Hematopoietic multipotent progenitor cell (in vitro differentiated cells): ENCODE measurements at regions not wholly inside any gene's neighbourhood (a gene's known extent, or its start where the extent isn't known, plus 50 kb on each side); places are given as distances from the start of the nearest gene placed in this dataset.

Source experiments
- DNase-seq, 3 donors: peaks; one replicate each; pipeline ENCODE4 v3.0.0-alpha.2; 2011 to 2015; ENCODE audit warnings: low read depth in 2 of 3, low spot score in 2 of 3

GRCh38 chr3:154776549-154777225, 303.4 kb upstream of the MME start:
- no peak for DNase-seq

DNA sequence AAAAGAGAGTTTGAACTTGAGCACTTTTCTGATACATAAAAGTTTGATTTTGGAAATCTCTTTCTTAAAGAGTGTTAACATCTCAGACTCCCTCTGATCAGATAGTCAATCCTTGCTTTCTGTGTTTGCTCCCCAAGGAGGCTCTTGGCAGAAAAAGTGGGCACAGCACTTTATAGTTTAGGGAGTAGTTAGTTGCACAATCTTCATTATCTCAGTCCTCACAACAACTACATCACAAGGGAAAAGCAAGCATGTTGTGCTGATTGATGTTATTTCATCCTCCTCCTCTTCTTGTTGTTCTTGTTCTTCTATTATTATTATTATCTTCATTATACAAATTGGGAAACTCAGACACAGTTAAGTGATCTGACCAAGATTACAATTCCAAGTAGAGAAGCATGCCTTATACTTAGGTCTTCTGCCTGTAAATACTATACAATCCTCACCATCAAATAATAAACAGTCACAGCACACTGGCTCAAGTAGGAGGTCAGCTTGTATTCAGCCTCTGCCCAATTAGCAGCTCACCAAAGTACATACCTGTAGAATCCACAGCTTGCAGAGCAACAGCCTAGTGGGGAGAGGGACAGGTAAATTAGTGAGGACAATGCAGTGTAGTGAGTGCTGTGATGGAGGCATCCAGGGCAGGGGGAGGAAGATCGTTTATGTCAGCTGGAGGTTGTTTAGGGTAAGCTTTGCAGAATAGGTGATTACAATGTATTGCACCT, 304.1 kb upstream of the MME start:
- no peak for DNase-seq

DNA sequence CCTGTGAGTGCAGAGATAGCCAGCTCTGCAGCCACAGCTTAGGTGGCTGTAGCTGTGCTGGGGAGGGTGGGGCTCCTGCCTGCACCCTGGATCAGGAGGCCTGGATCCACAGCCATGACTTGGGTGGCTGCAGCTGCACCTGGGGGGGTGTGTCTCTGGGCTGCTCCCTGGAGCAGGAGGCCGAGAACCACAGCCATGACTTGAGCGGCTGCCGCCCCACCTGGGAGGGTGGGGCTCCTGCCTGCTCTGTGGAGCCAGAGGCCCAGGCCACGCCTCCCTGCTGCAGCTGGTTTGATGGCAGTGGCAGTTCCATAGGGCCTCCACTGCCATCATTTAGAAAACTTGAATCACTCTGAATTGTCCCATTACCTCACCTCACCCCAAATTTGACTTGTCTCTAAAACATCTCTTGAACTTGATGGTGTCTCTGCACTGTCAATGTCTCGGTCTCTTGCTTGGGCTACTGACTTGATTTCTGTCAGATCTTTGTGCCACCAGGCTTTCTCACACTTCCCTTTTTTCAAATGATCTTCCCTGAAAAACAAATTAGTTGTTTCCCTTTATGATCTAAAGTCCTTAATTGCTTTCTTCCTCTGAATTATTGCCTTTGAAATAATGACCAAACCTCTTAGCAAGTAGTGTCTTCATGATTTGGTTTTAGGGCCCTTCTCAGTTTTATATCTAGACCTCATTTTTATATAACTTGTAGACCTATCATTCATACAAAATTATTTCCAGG, 313.2 kb upstream of the MME start:
- DNase-seq: peak in 1 of 3 donors; percentile 25

DNA sequence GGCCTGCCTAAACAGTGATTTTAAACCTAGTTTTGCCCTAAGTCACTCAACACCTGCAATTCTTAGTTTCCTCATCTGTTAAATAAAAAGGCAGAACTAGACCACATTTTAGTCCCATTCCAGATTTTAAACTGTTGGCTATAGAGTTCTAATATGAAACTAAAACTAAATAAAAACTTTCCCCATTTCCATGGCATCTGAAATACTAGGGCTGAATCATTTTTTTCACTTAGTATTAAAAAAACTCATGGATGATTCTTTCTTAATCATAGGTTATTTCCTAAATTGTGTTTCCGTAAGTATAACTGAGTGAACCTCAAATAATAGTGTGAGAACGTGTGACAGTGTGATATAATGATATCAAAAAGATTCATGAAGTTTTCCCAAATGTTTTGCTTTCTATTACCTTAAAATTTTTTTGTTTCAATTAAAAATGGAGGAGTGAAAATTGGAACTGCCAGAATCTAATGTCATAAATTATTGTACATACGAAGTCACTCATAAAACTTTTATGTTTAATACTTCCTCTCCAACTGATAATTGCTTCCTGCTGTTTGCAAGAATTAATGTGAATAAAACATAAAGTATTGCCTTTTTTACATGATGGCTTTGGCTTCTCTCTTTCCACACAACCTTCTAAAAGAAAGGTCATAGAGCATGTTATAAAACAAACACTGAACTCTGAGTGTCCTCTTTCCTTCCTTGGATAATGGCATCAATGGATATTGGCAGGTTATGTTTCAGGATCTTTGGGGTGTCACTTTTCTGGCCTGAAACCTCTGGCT, 315.1 kb upstream of the MME start:
- DNase-seq: peak in 1 of 3 donors; percentile 12

GRCh38 chr3:154762486-154762885, 317.6 kb upstream of the MME start:
- DNase-seq: no peak

- DNase-seq: no peak
Observed at GRCh38 chr3:154759966-154760365, 320.2 kb upstream of the MME start.

DNA sequence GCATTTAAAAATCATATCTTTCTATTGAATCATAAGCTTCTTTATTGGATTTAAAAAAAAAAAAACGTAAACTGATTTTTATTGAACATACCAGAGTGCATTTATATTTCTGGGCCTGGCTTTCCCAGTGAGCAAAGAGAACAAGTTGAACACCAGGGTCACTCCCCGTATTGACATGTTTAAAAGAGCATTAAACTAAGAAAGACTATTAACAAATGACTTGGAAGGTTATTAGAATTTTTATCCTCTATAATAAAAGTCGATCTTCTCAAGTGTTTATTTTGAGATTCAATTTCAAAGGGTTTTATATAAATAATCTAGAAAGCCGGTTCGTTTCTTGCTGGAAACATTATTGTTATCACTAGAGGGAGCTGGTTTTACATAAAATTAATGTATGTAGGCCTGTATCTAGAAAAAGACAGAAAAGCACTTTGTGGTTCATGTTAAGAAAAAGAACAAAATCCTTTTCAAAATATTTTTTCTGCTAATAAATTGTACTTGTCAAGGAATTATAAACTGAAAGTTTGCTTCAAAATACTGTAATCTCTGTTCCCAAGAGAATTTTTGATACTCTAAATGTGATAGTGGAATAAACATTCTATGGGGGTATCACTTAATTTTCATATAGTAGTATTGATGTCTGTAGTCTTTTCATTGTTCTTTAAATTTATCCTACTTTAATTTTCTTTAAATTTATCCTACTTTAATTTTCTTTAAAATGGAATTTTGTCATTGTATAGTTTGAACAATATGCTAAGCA, 321.8 kb upstream of the MME start:
- peak in 2 of 3 donors; percentile 9 to 62 for DNase-seq

DNA sequence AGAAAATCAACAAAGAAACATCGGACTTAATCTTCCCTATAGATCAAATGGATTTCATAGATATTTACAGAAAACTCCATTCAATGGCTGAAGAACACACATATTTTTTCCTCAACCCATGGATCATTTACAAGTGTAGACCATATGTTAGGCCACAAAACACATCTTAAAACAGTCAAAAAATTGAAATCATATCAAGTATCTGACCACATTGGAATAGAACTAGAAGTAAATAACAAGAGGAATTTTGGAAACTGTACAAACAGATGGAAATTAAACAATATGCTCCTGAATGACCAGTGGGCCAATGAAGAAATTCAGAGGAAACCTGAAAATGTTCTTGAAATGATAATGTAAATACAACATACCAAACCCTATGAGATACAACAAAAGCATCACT, 323.1 kb upstream of the GPR149 start:
- DNase-seq: no peak

DNA sequence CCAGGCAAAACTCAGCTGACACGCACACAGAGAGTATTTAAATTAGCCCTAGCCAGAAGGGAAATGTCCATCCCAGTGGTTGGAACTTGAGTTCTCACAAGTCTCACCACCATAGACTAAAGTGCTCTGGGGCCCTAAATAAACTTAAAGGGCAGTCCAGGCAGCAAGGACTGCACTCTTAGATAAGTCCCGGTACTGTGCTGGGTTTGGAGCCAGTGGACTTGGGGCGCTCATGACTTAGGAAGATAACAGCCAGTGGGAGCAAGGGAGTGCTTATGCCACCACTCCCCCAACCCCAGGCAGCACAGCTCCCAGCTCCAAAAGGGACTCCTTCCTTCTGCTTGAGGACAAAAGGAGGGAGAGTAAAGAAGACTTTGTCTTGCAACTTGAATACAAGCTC, 319.5 kb upstream of the GPR149 start:
- DNase-seq: no peak

GRCh38 chr3:154745929-154746328, 315.9 kb upstream of the GPR149 start:
- DNase-seq: no peak

GRCh38 chr3:154745122-154745521, 315.1 kb upstream of the GPR149 start:
- no peak for DNase-seq

GRCh38 chr3:154743418-154743817, 313.4 kb upstream of the GPR149 start:
- DNase-seq: no peak

DNA sequence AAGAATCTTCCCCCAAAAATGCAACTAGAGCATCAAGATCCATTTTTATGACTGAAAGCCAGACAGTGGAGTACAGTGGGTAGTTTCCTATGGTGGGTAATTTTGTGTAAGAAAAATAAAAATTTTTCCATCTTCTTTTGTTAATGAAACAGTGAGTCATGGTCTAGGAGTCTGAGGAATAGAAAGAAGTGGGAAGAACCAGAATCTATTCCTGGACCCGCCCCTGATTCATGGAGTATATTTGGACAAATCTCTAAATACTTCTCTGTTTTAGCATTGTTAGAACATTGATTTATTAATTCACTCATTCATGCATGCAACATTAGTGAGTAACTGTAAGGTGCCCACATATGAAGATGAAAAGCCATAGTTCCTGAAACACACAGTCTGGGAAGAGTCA, 304.5 kb upstream of the GPR149 start:
- DNase-seq: no peak

- peak in 2 of 3 donors; percentile 7 to 30 for DNase-seq
Observed at GRCh38 chr3:154730186-154730585, 300.2 kb upstream of the GPR149 start.

GRCh38 chr3:154729741-154730140, 299.8 kb upstream of the GPR149 start:
- no peak for DNase-seq

GRCh38 chr3:154728285-154728684, 298.3 kb upstream of the GPR149 start:
- no peak for DNase-seq

- DNase-seq: no peak
Observed at GRCh38 chr3:154720921-154721320, 290.9 kb upstream of the GPR149 start.

GRCh38 chr3:154718053-154718452, 288.1 kb upstream of the GPR149 start:
- peak in 1 of 3 donors; percentile 7 for DNase-seq

DNA sequence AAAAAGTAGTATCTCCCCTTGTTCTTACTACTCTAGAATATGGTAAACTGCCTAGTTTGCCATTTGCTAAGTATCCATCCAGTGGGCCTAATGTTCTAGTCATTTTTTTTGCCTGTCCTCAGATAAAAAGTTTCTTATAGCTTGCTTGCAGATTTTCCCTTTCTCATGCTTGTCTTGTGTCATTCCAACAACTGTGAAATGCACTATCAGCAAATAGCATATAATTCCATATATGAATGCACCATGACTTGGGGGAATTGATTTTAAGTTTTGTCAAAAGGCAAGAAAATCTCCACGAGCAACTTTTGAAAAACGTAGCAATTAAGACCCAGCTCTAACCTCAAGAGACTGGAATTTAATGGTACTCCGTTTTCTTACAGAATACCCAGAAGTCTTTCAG, 286.2 kb upstream of the GPR149 start:
- DNase-seq: no peak

DNA sequence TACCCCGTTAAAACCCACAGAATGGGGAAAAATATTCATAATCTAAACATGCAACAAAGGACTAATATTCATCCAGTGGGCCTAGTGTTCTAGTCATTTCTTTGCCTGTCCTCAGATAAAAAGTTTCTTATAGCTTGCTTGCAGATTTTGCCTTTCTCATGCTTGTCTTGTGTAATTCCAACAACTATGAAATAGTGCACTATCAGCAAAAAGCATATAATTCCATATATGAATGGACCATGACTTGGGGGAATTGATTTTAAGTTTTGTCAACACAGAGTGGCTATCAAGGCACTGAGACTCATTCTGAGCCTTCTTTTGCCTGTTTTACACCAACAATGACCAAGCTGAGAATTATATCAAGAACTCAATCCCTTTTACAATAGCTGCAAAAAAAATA, 278.6 kb upstream of the GPR149 start:
- DNase-seq: no peak
